ENCODE measurements at regions not wholly inside any gene's neighbourhood (a gene's known extent, or its start where the extent isn't known, plus 50 kb on each side); places are given as distances from the start of the nearest gene placed in this dataset.

GRCh38 chr6:165040440-165040839, 269.0 kb downstream of the C6orf118 start:
- TF ChIP-seq POLR2AphosphoS5 (IDR thresholded peaks at IDR 0.05) (no peak), CTCF (IDR thresholded peaks at IDR 0.05) (no peak), POLR2A (IDR thresholded peaks at IDR 0.05) (no peak), EP300 (IDR thresholded peaks at IDR 0.05) (no peak)
